ENCODE measurements at regions not wholly inside any gene's neighbourhood (a gene's known extent, or its start where the extent isn't known, plus 50 kb on each side); places are given as distances from the start of the nearest gene placed in this dataset.

DNA sequence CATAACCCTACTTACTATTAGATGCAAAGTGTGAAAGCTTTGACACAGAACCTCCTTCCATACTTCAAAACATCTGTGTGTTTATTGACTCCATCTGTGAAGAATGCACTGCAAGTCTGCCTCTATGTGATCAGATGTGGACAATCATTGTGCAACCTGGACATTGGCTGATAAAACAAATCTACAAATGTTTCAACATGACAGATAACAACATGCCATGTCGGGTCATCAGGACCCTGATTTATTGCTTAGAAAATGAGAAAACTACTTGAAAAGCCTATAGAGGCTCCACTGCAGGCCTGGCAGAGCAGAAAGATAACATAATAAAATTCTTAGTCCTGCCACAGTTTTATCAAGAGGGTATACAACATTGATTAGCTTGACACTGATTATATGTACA is 1286.4 kb downstream of the GRIK2 start:
- no peak for DNase-seq

DNA sequence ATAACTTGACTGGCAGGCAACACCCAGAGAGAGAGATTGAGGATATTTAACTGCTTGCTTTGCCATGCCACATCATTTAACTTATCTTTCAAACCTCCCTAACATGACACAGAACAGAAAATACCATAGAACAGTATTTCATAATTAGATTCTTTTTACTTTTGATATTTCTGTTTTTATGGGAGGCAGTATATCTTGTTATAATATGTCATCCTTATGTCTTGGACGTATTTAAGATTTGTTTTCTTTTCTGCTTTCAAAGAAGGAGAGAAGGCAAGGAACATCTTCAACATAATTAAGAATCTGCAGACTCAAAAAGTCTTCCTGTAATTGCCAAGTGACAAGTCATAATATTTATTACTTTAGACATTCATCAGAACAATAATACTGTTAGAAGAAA is 1283.7 kb downstream of the GRIK2 start:
- DNase-seq: no peak

DNA sequence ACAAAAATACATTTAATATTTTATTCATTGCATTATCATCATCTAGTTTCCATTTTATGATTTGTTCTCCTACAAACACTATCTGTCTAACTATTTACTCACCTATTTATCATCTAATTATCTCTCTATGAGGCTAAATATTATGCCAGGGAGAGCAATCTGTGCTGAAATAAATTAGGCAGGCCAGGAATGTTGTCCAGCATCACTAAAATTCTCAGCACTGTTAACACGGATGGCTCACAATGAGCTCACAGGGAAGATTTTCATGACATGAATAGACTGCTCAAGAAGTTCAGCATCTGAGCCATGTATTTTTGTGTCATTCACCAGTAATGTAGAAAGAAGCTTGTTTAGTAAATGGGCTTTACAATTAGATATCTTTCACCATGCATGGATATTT is 1277.2 kb downstream of the GRIK2 start:
- no peak for DNase-seq

DNA sequence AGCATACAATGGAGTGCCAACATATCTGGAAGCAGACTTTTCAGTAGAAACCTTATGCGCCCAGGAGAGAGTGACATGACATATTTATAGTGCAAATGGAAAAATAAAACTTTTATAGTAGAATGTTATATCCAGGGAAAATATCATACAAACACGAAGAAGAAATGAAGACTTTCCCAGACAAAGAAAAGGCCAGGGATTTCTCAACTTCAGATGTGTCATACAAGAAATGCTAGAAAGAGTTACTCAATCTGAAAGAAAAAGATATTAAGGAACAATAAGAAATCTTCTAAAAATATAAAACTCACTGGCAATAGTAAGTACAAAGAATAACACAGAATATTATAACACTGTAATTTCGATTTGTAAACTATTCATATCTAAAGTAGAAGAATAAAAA is 1269.3 kb downstream of the GRIK2 start:
- DNase-seq: no peak

DNA sequence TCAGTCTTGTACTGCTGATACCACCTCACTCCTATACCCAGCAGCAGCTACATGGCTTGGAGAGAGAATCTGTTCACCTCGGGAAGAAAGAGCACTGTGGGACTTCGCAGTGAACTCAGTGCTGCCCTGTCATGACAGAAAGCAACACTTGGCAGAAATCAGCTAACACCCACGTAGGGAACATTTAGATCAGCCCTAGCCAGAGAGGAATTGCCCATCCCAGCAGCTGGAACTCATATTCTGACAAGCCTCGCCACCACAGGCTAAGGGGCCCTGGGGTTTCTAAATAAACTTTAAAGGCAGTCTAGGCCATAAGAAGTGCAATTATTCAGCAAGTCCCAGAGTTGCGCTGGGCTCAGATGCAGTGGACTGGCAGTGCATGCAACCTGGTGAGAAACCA is 1266.8 kb downstream of the GRIK2 start:
- DNase-seq: no peak

DNA sequence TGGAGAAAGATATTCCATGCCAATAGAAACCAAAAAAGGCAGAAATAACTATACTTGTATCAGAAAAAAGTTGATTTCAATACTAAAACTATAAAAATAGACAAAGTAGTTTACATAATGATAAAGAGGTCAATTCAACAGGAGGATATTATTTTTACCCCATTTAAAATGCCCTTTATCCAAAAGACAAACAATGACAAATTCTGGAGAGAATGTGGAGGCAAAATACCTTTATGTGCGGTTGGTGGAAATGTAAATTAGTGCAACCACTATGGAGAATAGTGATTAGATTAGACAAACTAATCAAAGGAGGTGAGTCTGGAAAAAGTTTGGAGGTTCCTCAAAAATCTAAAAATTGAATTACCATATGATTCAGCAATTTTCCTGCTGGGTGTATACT is 1262.3 kb downstream of the GRIK2 start:
- DNase-seq: no peak

DNA sequence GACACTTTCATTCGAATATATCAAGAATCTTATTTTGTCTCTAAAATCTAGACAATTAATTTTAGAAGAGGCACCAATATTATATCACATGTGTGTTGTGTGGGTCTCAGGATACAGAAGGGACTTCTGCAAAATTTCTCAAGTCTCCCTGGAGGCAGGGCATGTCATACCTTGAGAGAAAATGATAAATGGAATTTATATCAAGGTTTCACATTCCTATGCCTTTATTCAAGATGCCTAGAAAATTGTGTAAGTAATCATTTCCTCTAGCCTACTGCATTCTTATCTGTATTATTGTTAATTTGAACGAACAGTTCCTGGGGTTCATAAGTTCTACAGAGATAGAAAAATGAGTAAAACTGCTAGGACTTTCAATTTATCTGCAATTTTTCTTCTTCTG is 1247.9 kb downstream of the GRIK2 start:
- DNase-seq: no peak

DNA sequence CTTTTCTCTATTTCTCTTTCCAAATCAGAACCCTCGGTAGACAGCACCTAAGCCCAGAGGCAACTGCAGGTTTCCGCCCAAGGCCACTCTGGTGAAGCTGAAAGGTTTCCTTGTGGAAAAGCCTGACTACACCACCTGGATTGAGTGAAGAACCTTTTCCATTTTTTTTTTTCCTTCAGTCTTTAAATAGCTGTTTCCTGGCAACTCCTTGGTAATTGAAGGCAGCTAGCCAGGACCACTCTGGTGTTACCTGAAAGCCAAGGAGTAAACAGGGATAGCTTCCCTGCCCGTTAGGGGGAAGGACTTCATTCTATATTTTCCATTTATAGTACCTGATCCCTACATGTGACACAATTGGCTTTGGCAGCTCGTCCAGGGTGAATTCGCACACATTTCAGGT is 1238.4 kb downstream of the GRIK2 start:
- DNase-seq: no peak

DNA sequence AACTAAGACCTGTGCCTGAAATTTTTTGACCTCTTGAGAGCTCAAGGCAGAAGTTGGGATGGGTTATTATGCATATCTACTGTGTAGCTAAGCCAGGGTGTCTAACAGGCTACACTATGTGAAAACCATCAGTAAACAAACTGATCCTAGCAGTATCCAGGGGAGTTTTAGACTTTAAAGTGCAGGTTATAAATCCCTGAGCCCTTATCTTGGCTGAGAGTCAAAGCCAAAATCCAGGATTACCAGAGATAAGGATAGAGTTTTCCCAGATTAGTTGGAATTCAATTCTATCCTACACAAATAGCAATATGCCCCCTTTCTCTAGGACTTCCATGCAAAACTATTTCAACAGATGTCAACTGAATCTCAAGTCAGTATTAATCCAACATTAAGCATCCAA is 1229.7 kb downstream of the GRIK2 start:
- no peak for DNase-seq

DNA sequence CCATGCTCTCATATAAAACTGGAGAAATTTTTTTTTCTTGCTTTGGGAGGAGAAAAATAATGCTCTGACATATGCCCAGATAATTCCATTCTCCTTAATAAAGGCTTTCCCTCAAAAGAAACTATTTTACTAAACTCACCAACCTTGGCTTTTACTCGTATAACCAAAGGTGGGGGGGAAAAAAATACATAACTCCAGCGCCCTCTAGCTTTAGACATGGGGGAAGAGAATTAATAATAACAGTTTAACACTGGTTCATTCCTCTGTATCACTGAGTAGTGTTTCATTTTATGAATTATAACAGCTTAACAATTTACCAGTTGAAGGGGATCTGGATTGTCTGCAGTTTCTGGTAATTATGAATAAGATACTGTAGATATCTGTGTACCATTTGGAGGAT is 1226.1 kb downstream of the GRIK2 start:
- no peak for DNase-seq

DNA sequence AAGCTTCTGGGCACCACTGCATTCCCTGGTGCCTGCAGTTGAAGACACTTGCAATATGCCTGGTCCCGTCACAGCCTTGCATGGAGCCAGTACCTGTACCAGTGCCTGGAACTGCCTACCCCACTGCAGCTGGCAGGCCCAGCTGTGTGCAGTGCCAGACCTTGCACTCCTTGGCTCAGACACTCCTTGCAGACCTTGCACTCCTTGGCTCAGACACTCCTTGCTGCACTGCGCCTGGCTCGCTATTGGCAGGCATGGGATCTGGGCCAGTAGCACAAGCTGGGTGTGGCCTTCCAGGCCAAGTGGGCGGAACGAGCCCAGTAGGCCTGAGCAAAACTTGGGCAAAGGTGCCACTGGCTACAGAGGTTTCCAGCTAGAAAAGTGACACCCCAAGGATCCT is 1189.1 kb downstream of the GRIK2 start:
- DNase-seq: no peak

DNA sequence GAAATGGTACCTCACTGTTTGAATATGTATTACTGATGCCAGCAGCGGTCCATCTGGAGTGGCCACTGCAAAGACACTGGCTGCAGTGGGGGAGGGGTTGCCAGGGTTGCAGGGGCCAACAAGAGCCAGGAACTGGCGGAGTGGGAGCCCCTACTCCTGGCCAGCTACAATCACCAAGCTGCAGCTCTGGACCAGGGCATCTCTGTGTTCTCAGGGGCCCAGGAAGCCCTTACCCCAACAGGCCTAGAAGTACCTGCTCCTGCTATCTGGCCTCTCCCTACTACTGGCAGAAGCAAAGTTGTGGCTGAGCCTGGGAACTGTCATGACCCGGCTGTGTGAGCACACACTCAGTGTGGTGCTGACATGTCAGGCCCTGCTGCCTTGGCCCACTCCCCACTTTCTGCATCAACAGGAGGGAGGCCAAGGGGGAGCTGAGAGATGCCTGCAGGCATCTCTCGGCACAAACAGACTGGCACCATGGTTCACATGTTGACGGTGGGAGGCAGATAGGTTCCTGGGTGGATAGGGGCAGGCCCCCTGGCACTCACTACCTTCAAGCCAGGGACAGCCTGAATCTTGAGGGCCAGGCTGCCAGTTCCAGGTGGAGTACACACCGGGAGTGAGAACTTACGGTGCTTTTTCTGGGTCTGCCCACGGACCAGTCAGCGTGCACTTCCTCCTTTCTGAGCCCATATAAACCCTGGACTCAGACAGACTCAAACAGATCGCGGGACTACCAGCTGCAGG is 1188.0 kb downstream of the GRIK2 start:
- no peak for DNase-seq

DNA sequence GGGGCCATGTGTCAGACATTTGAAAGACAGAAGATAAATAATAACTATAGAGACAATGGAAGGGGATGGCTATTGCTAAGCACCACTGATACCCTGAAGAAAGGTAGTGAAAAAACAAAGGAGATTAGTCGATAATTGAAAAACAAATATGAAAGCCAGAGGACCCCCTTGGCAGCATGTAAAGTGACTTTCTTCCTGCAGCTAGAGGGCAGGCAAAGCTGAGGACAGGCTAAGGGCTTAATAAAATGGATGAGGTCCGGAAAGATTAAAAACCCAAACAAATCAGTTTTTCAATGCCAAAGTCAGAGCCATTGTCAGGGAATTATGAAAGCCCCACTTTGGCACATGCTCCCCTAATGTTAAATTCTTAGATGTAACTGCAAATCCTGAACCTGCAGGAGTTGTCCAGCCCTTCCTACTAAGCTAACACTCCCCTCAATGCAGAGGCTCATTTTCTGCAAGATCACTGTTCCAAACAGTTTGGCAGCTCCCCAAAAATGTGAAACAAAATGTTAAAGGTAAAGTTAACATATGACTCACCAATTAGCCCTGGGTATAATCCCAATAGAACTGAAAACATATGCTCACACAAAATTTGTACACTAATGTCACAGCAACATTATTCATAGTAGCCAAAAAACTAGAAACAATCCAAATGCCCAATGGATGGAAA is 1177.9 kb downstream of the GRIK2 start:
- DNase-seq: no peak

DNA sequence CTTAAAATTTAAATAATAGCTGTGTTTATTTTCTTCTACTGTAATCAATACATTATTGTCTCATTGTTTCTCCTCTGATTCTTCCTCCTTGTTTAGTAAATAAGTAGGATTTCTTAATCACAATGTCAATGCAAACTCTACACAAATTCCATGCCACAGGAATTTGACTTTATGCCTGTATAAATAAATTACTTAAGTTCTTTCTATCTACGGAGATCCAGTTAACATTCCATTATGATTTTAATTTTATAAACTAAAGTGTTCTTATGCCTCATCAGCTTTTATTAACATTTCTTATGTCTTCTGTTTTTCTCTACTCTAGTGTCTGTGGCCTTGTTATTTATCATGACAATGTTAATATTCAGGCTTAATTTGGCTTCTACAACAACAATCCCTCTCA is 1169.2 kb downstream of the GRIK2 start:
- DNase-seq: no peak

DNA sequence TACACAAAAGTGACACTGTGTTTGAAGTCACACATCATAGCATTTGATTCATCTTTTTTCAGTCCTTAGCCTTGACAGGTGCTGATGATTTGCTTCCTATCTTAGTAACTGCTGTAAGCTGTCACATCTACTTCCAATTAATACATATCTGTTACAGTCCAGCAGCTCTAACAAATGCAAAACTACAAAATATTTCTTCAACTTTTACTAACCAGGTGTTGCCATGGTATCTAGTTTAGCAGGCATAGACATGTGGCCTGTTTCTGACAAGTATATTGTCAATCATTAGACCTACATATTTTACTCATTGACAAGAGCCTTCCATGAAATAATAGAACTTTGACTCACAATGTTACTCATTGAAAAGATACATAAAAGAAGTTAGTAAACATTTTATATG is 1159.7 kb downstream of the GRIK2 start:
- DNase-seq: no peak

DNA sequence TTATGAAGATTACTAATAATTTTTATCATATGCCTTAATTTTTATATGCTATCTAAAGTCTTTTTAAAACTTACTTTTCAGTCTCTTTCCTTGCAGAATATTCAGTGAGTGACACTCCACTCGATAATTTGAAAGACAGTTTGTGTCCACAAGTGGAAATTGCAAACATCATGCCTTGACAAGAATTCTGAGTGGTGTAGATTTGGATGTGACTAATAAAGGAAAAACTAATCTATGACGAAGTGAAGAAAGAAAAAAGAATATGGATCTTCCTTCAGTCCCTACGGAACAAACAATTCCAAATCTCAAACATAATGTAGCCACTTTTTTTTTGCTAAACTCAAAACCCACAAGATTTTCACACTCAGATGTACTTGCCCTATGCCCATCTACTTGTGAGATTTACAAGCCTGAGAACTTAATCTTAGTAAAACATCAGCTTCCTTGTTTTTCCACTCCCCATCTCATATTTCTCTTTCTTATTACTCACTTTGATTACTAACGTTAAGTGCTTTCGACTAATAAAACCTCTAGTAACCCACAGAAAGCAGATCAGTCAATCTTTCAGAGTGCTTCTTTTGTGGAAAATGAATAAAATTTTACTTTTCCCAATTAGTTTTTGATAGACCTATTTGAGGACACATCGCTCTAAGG is 1155.8 kb downstream of the GRIK2 start:
- DNase-seq: no peak

DNA sequence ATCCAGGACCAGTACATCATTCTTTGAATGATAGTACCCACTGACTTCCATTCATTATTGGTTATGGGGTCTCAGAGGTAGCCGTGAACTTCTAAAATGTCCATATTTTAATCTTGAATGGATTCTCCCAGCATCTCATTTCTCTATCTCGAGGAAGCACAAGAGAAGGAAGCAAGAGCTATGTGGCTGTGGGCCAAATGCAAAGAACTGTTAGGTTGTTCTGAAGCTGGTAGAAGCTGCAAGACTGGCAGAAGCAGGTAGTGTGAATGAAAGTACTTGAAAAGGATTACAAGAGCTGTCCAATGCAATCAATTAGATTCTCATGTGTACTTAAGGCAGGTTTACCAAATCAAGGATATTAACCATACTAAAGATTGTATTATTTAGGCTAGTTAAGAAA is 1131.8 kb downstream of the GRIK2 start:
- no peak for DNase-seq

DNA sequence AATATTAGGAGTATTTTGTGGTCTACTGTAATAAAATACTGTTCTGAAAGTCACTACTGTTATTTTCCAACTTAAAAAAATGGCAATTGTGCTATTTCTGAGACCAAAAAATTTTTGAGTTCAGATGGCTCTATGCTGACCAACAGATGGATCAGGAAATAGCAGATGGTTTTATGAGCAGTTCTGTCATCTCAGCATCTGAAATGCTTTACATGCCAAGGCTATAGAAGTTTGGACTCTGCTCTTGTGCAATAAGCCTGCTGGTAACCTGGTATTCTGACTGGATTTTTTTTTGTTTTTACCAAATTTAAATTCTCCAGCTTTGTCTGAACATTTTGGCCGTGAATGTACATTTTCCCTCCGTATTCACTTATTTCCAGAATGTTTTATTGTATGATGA is 1127.5 kb downstream of the GRIK2 start:
- no peak for DNase-seq

DNA sequence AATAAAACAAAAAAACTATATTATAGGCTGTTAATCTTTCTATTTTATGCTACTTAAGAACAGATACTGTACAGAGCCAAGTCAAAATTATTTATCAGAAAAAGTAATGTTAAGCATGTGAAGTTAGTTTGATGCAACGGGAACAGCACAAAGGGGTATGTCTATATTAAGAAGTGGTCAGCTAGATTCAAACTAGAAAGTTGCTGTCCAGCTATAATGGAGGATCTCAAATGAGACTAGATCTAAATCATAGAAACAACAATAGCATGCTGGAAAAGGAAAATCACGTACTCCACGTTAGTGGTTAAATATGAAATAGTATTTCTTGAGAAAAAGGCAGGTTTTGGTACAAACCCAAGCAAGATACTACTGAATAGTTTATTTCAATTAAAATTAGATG is 1124.0 kb downstream of the GRIK2 start:
- no peak for DNase-seq

DNA sequence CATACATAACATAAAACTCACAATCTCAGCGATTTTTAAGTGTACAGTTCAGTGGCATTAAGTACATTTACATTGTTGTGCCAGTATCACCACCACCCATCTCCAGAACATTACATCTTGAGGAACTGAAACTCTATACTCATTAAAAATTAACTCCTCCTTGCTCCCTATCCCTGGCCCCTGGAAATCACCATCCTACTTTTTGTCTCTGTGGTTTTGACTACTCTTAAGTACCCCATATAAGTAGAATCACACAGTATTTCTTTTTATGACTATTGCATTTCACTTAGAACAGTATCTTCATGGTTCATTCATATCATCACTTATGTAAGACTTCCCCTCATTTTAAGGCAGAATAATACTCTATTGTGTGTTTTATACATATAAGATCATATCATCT is 1108.1 kb downstream of the GRIK2 start:
- no peak for DNase-seq

DNA sequence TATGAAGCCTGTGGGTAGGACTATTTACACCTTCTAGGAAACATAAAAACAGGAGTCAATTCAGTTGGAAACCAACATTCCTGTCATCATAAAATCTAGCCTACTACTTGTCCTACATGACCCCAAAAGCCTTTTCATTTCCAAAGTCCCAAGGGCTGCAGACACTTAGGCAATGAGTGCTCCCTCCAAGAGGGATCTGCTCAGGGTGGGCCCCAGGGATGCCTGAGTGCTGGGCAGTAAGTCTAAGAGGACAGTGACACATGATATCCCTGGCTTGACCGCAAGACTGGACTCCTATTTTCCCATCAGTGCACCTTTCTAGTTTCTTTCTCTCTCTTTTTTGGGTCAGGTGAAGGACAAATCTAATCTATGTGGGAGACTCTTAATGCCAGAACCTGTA is 1101.3 kb downstream of the GRIK2 start:
- DNase-seq: no peak

DNA sequence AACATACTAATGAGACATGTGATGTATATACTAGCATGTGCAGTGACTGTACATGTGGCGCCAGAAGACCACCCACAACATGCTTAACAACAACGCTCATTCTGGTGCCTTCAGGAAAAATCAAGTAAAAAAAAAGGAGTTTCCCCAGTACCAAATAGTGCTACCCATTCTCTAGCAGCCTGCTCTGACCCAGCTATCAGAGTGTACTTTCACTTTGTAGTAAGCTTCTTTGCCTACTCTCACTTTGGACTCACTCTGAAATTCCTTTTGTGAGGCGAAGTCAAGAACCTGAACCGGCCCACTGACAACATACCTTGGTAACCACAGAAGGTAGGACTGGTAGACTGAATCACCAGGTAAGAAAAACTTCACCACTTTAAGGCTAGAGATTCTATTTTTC is 1100.0 kb downstream of the GRIK2 start:
- DNase-seq: no peak

DNA sequence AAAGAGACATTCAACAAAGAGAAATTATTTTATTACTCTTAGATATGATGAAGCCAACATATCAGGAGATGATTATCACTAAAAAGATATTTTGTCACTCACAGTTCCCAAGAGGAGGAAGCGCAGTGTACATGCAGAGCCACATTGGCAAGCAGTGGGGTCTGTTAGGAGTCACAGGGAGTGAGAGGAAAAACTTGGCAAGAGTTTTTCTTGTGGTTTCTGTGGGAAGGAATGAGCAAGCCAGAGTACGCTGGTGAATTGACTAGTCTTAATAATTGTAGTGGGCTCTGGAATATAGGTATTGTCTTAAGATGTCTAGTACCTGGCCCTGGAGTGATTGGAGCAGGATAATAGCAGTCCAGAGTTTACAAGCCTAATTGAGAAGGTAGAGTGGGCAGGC is 1095.2 kb downstream of the GRIK2 start:
- DNase-seq: no peak

DNA sequence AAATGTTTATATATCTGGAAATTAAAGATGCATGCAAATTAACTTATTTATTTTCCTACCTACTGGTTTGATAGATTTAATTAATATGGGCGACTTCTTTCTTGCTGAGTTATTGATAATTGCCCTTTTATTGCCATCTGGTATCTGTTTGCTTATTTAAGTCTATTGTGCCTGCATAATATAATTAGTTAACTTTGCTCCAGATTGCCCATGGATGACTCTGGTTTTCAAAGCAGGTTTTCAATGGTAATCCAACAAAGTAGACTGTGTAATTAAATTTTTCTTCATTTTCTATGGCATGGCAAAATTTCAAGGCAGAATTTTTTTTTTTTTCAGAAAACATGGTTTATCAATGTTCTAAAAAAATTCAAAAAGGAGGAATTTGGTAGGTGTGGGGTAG is 1092.0 kb downstream of the GRIK2 start:
- no peak for DNase-seq
